ENCODE measurements at regions not wholly inside any gene's neighbourhood (a gene's known extent, or its start where the extent isn't known, plus 50 kb on each side); places are given as distances from the start of the nearest gene placed in this dataset.

GRCh38 chr18:59760619-59761600 lies 63.7 kb upstream of the CCBE1 start:
- H3K4me1 ChIP-seq: no peaks in the 10 kb centered on the region
- no peak overlapping the region for H3K4me3 ChIP-seq
- no peaks in the 10 kb centered on the region for H3K36me3 ChIP-seq
- no peak overlapping the region for H3K27ac ChIP-seq
- WGBS, 2 donors (ENCODE audit: low coverage in 1 of 2): 89 to 93% methylated on average over 10 to 11 of the region's 11 CpGs
- no peak for DNase-seq
- in situ Hi-C loops (cut with MboI; ENCODE audit: low pct_ligation_motif_present in 1 of 4, low pct_unique_long_range_greater_than_20kb in 1 of 4, low sequenced_read_pairs in 3 of 4): no loop called here
- no peak for TF ChIP-seq EP300 (IDR thresholded peaks at IDR 0.05; ENCODE audit: low read depth)
- TF ChIP-seq POLR2A (IDR thresholded peaks at IDR 0.05): no peak
- no peaks in the 10 kb centered on the region for H3K9me3 ChIP-seq
- intact Hi-C loops (cut with DNase I; ENCODE audit: low total_unique reads): no loop called here
- no peaks in the 10 kb centered on the region for H3K27me3 ChIP-seq

- no peak for DNase-seq
- no peak overlapping the region for H3K4me3 ChIP-seq
- in situ Hi-C loops (cut with MboI; ENCODE audit: low pct_ligation_motif_present in 1 of 4, low pct_unique_long_range_greater_than_20kb in 1 of 4, low sequenced_read_pairs in 3 of 4) (no loop called here), intact Hi-C loops (cut with DNase I; ENCODE audit: low total_unique reads) (no loop called here)
- no peaks in the 10 kb centered on the region for H3K27me3 ChIP-seq
- no peaks in the 10 kb centered on the region for H3K4me1 ChIP-seq
- H3K9me3 ChIP-seq: no peaks in the 10 kb centered on the region
- no peaks in the 10 kb centered on the region for H3K36me3 ChIP-seq
- TF ChIP-seq EP300 (IDR thresholded peaks at IDR 0.05; ENCODE audit: low read depth) (no peak), POLR2A (IDR thresholded peaks at IDR 0.05) (no peak), POLR2AphosphoS5 (IDR thresholded peaks at IDR 0.05) (no peak), CTCF (IDR thresholded peaks at IDR 0.05) (no peak)
- WGBS, 2 donors (ENCODE audit: low coverage in 1 of 2): 86 to 94% methylated on average over 1 to 4 of the region's 4 CpGs
- H3K27ac ChIP-seq: no peak overlapping the region
Observed at GRCh38 chr18:59760212-59760611, 63.0 kb upstream of the CCBE1 start.

- intact Hi-C loops (cut with DNase I; ENCODE audit: low total_unique reads): no loop called here
- in situ Hi-C loops (cut with MboI; ENCODE audit: low pct_ligation_motif_present in 1 of 4, low pct_unique_long_range_greater_than_20kb in 1 of 4, low sequenced_read_pairs in 3 of 4): no loop called here
- TF ChIP-seq POLR2A (IDR thresholded peaks at IDR 0.05): no peak
Observed at GRCh38 chr18:59758837-59759236, 61.6 kb upstream of the CCBE1 start.

DNA sequence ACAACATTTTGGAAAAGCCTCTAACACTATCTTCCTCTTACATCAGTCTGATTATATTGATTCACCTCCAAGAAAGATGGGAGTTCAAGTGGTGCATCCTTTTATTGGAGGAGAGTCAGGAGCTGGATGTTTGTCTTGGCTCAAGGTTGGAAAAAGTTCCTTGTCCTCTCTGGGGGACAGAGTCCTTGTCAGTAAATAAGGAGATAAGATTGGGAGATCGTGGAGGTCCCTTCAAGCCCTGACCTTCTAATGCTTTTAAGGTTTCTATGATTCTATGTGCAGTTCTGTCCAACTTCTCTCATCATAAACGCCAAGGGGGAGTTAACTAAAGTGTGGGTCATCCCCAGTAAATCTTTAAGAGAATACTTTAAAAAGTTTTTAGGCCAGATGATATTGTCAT lies 60.9 kb upstream of the CCBE1 start:
- intact Hi-C loops (cut with DNase I; ENCODE audit: low total_unique reads) (no loop called here), in situ Hi-C loops (cut with MboI; ENCODE audit: low pct_ligation_motif_present in 1 of 4, low pct_unique_long_range_greater_than_20kb in 1 of 4, low sequenced_read_pairs in 3 of 4) (no loop called here)
- 27 to 41% methylated on average over 2 of the region's 2 CpGs for WGBS, 2 donors (ENCODE audit: low coverage in 1 of 2)
- no peak for DNase-seq
- TF ChIP-seq EP300 (IDR thresholded peaks at IDR 0.05; ENCODE audit: low read depth) (no peak), POLR2A (IDR thresholded peaks at IDR 0.05) (no peak), CTCF (IDR thresholded peaks at IDR 0.05) (no peak), POLR2AphosphoS5 (IDR thresholded peaks at IDR 0.05) (no peak)
- Histone ChIP-seq H3K4me3 (no peak overlapping the region), H3K27ac (no peak overlapping the region), H3K4me1 (no peaks in the 10 kb centered on the region), H3K9me3 (no peaks in the 10 kb centered on the region), H3K36me3 (no peaks in the 10 kb centered on the region), H3K27me3 (no peaks in the 10 kb centered on the region)

More at GRCh38 chr18:59758837-59759236, 61.6 kb upstream of the CCBE1 start:
- no peaks in the 10 kb centered on the region for H3K9me3 ChIP-seq
- no peak for DNase-seq
- no peak overlapping the region for H3K27ac ChIP-seq
- H3K4me3 ChIP-seq: no peak overlapping the region
- 81 to 100% methylated on average over 1 to 3 of the region's 3 CpGs for WGBS, 2 donors (ENCODE audit: low coverage in 1 of 2)
- H3K4me1 ChIP-seq: no peaks in the 10 kb centered on the region
- no peaks in the 10 kb centered on the region for H3K27me3 ChIP-seq
- no peaks in the 10 kb centered on the region for H3K36me3 ChIP-seq

- Histone ChIP-seq H3K9me3 (no peaks in the 10 kb centered on the region), H3K4me1 (no peaks in the 10 kb centered on the region), H3K36me3 (no peaks in the 10 kb centered on the region), H3K27ac (no peak overlapping the region), H3K27me3 (no peaks in the 10 kb centered on the region), H3K4me3 (no peak overlapping the region)
- in situ Hi-C loops (cut with MboI; ENCODE audit: low pct_ligation_motif_present in 1 of 4, low pct_unique_long_range_greater_than_20kb in 1 of 4, low sequenced_read_pairs in 3 of 4) (no loop called here), intact Hi-C loops (cut with DNase I; ENCODE audit: low total_unique reads) (no loop called here)
- TF ChIP-seq POLR2AphosphoS5 (IDR thresholded peaks at IDR 0.05) (no peak), EP300 (IDR thresholded peaks at IDR 0.05; ENCODE audit: low read depth) (no peak), POLR2A (IDR thresholded peaks at IDR 0.05) (no peak), CTCF (IDR thresholded peaks at IDR 0.05) (no peak)
- no peak for DNase-seq
- 58 to 71% methylated on average over 1 of the region's 1 CpG for WGBS, 2 donors (ENCODE audit: low coverage in 1 of 2)
Observed at GRCh38 chr18:59752666-59753065, 55.4 kb upstream of the CCBE1 start.
